ENCODE measurements at regions not wholly inside any gene's neighbourhood (a gene's known extent, or its start where the extent isn't known, plus 50 kb on each side); places are given as distances from the start of the nearest gene placed in this dataset.

DNA sequence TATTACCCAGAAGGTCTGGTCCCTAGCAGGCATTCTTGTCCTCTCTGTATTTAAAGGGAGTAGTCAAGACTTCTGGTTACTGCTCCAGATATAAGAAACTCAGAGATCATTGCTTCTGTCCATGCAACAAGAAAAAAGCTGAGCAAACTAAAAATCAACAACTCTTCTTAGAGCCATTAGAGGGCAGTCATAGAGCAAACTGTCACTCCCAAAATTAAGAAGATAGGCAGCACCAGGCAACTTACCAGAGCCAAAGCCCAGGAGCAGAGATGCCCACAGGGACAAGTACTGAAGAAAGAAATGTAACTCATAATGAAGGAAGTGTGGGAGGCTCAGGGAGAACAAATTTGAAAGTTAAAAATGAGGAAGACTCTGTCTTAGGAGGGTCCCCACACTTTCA lies 472.9 kb upstream of the COBL start:
- TF ChIP-seq CTCF (IDR thresholded peaks at IDR 0.05): no peak
- no peak for TF ChIP-seq POLR2A (IDR thresholded peaks at IDR 0.05)

Measured in lower leg skin (tissue), 3 donors.